ENCODE measurements at regions not wholly inside any gene's neighbourhood (a gene's known extent, or its start where the extent isn't known, plus 50 kb on each side); places are given as distances from the start of the nearest gene placed in this dataset.

GRCh38 chr16:59864981-59865666 is 1131.0 kb upstream of the GOT2 start:
- H3K36me3 ChIP-seq (ENCODE audit: insufficient read depth, low read length) = no peaks in the 10 kb centered on the region
- H3K4me2 ChIP-seq (ENCODE audit: low read length) = no peak overlapping the region
- H3K27ac ChIP-seq (ENCODE audit: low read length) = no peak overlapping the region
- no peaks in the 10 kb centered on the region for H4K20me1 ChIP-seq (ENCODE audit: insufficient read depth)
- H3K9ac ChIP-seq (ENCODE audit: low read length) = no peak overlapping the region
- no peaks in the 10 kb centered on the region for H3K79me2 ChIP-seq (replicated peaks; ENCODE audit: insufficient read depth, low read length)
- H2AFZ ChIP-seq (ENCODE audit: low read depth, low read length) = no peak overlapping the region
- no peaks in the 10 kb centered on the region for H3K9me2 ChIP-seq (ENCODE audit: insufficient read depth, low read length)
- H3K27me3 ChIP-seq (ENCODE audit: insufficient read depth, low read depth, low read length) = no peaks in the 10 kb centered on the region
- no peaks in the 10 kb centered on the region for H3K9me3 ChIP-seq (ENCODE audit: low read length)
- H3K4me3 ChIP-seq (ENCODE audit: low read length) = no peak overlapping the region
- no peaks in the 10 kb centered on the region for H3F3A ChIP-seq (ENCODE audit: insufficient read depth, low read length, poor library complexity, severe bottlenecking)
- no peak for TF ChIP-seq EZH2 (IDR thresholded peaks at IDR 0.05; ENCODE audit: borderline replicate concordance, insufficient read depth, low read length, poor library complexity, severe bottlenecking)
- TF ChIP-seq MXI1 (conservative IDR thresholded peaks at IDR 0.05; ENCODE audit: poor library complexity, severe bottlenecking) = no peak
- TF ChIP-seq REST (IDR thresholded peaks at IDR 0.05; ENCODE audit: borderline replicate concordance) = no peak
- TF ChIP-seq RAD21 (conservative IDR thresholded peaks at IDR 0.05) = no peak
- TF ChIP-seq SMC3 (conservative IDR thresholded peaks at IDR 0.05; ENCODE audit: poor library complexity) = no peak
- TF ChIP-seq EP300 (conservative IDR thresholded peaks at IDR 0.05; ENCODE audit: poor library complexity, severe bottlenecking) = no peak
- no peak for TF ChIP-seq POLR2AphosphoS5 (IDR thresholded peaks at IDR 0.05)
- no peak for TF ChIP-seq TAF1 (IDR thresholded peaks at IDR 0.05; ENCODE audit: low read depth)

- no peaks in the 10 kb centered on the region for H3K9me2 ChIP-seq (ENCODE audit: insufficient read depth, low read length)
- H3K9ac ChIP-seq (ENCODE audit: low read length) = no peak overlapping the region
- no peaks in the 10 kb centered on the region for H3K79me2 ChIP-seq (replicated peaks; ENCODE audit: insufficient read depth, low read length)
- H3K4me2 ChIP-seq (ENCODE audit: low read length) = no peak overlapping the region
- no peak overlapping the region for H3K27ac ChIP-seq (ENCODE audit: low read length)
- H3F3A ChIP-seq (ENCODE audit: insufficient read depth, low read length, poor library complexity, severe bottlenecking) = no peaks in the 10 kb centered on the region
- no peaks in the 10 kb centered on the region for H3K9me3 ChIP-seq (ENCODE audit: low read length)
- H3K4me3 ChIP-seq (ENCODE audit: low read length) = no peak overlapping the region
- H2AFZ ChIP-seq (ENCODE audit: low read depth, low read length) = no peak overlapping the region
- H3K36me3 ChIP-seq (ENCODE audit: insufficient read depth, low read length) = no peaks in the 10 kb centered on the region
- no peaks in the 10 kb centered on the region for H4K20me1 ChIP-seq (ENCODE audit: insufficient read depth)
- no peaks in the 10 kb centered on the region for H3K27me3 ChIP-seq (ENCODE audit: insufficient read depth, low read depth, low read length)
- TF ChIP-seq SMC3 (conservative IDR thresholded peaks at IDR 0.05; ENCODE audit: poor library complexity) = no peak
These were observed 1125.7 kb upstream of the GOT2 start for GRCh38 chr16:59859676-59860402.

- TF ChIP-seq REST (IDR thresholded peaks at IDR 0.05; ENCODE audit: borderline replicate concordance) (no peak), MXI1 (conservative IDR thresholded peaks at IDR 0.05; ENCODE audit: poor library complexity, severe bottlenecking) (no peak), EZH2 (IDR thresholded peaks at IDR 0.05; ENCODE audit: borderline replicate concordance, insufficient read depth, low read length, poor library complexity, severe bottlenecking) (no peak), RAD21 (conservative IDR thresholded peaks at IDR 0.05) (no peak), SMC3 (conservative IDR thresholded peaks at IDR 0.05; ENCODE audit: poor library complexity) (no peak), CTCF (IDR thresholded peaks at IDR 0.05; ENCODE audit: poor library complexity, severe bottlenecking) (no peak), TAF1 (IDR thresholded peaks at IDR 0.05; ENCODE audit: low read depth) (no peak), POLR2AphosphoS5 (IDR thresholded peaks at IDR 0.05) (no peak), EP300 (conservative IDR thresholded peaks at IDR 0.05; ENCODE audit: poor library complexity, severe bottlenecking) (no peak)
- H3K9me2 ChIP-seq (ENCODE audit: insufficient read depth, low read length) = no peaks in the 10 kb centered on the region
- H3K27me3 ChIP-seq (ENCODE audit: insufficient read depth, low read depth, low read length) = no peaks in the 10 kb centered on the region
- no peak overlapping the region for H3K27ac ChIP-seq (ENCODE audit: low read length)
- H3K9me3 ChIP-seq (ENCODE audit: low read length) = no peaks in the 10 kb centered on the region
- H3K36me3 ChIP-seq (ENCODE audit: insufficient read depth, low read length) = no peaks in the 10 kb centered on the region
- no peak overlapping the region for H3K9ac ChIP-seq (ENCODE audit: low read length)
- no peaks in the 10 kb centered on the region for H4K20me1 ChIP-seq (ENCODE audit: insufficient read depth)
- no peak overlapping the region for H2AFZ ChIP-seq (ENCODE audit: low read depth, low read length)
- H3K4me3 ChIP-seq (ENCODE audit: low read length) = no peak overlapping the region
- H3K4me2 ChIP-seq (ENCODE audit: low read length) = no peak overlapping the region
- no peaks in the 10 kb centered on the region for H3K79me2 ChIP-seq (replicated peaks; ENCODE audit: insufficient read depth, low read length)
- H3F3A ChIP-seq (ENCODE audit: insufficient read depth, low read length, poor library complexity, severe bottlenecking) = no peaks in the 10 kb centered on the region
These were observed 1120.8 kb upstream of the GOT2 start for GRCh38 chr16:59854846-59855439.

Data from neural cell (in vitro differentiated cells).